ENCODE measurements at regions not wholly inside any gene's neighbourhood (a gene's known extent, or its start where the extent isn't known, plus 50 kb on each side); places are given as distances from the start of the nearest gene placed in this dataset.

- TF ChIP-seq, protein P1, sequence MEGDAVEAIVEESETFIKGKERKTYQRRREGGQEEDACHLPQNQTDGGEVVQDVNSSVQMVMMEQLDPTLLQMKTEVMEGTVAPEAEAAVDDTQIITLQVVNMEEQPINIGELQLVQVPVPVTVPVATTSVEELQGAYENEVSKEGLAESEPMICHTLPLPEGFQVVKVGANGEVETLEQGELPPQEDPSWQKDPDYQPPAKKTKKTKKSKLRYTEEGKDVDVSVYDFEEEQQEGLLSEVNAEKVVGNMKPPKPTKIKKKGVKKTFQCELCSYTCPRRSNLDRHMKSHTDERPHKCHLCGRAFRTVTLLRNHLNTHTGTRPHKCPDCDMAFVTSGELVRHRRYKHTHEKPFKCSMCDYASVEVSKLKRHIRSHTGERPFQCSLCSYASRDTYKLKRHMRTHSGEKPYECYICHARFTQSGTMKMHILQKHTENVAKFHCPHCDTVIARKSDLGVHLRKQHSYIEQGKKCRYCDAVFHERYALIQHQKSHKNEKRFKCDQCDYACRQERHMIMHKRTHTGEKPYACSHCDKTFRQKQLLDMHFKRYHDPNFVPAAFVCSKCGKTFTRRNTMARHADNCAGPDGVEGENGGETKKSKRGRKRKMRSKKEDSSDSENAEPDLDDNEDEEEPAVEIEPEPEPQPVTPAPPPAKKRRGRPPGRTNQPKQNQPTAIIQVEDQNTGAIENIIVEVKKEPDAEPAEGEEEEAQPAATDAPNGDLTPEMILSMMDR (IDR thresholded peaks at IDR 0.05; ENCODE audit: low read length), result no peak
- TF ChIP-seq EZH2 (IDR thresholded peaks at IDR 0.05; ENCODE audit: borderline replicate concordance, low read length), result no peak
Observed at GRCh38 chr10:107873007-107873406, 708.5 kb upstream of the SORCS1 start.

Data from OCI-LY1 (cell line).